GM12872 (cell line): ENCODE measurements at regions not wholly inside any gene's neighbourhood (a gene's known extent, or its start where the extent isn't known, plus 50 kb on each side); places are given as distances from the start of the nearest gene placed in this dataset.

Experiments
- CTCF ChIP-seq: IDR thresholded peaks from 3 replicates; pipeline ENCODE4 v1.5.1; 2011; ENCODE audit warnings: low read depth, mild to moderate bottlenecking, low read length, moderate library complexity; ENCODE audit not compliant: insufficient read depth

DNA sequence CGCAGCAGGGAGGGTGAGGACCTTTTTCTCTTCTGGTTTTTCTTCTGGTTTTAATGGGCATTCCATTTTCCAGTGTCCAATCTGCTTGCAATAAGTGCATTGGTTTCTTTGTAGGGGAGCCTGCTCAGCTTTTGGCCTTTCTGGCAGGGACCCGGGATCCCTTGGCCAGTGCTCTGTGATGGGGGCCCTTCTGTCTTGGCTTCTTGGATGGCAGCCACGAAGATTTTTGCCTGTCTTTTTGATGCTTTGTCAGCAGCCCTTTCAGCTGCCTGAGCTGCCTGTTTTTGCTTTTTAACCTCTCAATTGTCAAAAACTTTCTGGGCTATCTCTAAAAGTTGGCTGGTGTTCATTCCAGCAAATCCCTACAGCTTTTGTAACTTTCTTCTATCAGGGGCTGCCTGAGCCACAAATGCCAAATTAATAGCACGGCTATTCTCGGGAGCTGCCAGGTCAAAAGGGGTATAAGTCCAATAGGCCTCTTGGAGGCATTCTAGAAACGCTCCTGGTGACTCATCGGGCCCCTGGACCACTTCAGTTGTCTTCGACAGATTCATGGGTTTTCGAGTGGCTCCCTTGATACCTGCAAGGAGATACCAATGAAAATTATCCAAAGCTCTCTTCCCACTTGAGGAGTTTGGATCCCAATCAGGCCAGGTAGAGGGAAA lies 179.9 kb upstream of the MBL2 start:
- no peak for TF ChIP-seq CTCF

DNA sequence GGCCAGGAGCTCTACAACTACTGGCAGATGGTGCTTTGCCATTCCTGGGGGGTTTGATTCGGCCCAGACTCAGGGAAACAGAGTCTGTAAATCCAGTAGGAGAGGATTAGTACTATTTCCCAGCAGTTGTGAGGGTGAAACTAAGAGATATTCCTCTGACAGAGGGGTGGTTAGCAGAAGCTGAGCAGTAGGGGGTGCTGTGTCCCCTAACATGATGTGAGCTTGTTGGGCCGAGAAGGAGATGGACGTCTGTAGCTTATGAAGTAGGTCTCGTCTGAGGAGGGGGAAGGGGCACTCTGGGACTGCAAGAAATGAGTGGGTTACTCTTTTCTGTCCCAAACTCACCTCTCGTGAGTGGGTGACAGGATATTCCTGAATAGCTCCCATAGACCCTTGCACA lies 179.2 kb upstream of the MBL2 start:
- peak; percentile 79 for TF ChIP-seq CTCF

DNA sequence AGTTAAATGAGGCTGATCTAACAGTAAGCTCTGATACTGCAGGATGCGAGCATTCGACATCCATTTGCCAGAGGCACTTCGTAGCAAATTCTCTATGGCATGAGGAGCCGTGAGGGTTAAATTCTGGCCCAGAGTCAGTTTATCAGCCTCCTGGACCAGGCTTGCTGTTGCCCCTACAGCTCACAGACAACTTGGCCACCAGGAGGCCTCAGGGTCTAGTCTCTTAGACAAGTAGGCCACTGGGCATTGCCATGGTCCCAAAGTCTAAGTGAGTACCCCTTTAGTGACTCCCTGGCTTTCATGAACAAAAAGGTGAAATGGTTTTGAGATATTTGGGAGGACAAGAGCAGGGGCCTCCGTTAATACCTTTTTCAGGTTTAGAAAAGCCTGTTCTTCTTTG lies 178.0 kb upstream of the MBL2 start:
- TF ChIP-seq CTCF = no peak

GRCh38 chr10:52949899-52950298 lies 177.3 kb upstream of the MBL2 start:
- TF ChIP-seq CTCF = peak; percentile 51

DNA sequence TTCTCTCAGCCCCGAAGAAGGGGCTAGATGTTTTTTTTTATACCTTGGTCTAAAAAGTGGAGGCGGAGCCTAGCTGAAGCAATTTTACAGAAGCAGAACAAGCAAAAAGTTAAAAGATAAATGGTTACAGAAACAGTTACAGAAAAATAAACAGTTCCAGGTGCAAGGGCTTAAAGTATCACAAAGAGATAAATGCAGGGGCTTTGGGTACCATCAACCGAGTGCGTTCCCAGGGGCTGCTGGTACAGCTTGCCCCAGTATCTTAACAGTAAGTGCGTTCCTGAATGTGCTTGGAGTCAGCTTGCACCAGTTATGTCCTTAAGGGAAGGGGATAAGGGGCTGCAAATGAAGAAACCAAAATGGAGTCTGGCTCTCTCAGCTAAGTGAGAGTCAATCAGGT lies 173.9 kb upstream of the MBL2 start:
- TF ChIP-seq CTCF = no peak

GRCh38 chr10:52940921-52941320 lies 168.3 kb upstream of the MBL2 start:
- no peak for TF ChIP-seq CTCF

- TF ChIP-seq CTCF = no peak
Observed at GRCh38 chr10:52939894-52940293, 167.3 kb upstream of the MBL2 start.
